ENCODE measurements at regions not wholly inside any gene's neighbourhood (a gene's known extent, or its start where the extent isn't known, plus 50 kb on each side); places are given as distances from the start of the nearest gene placed in this dataset.
"Not testable (repeated sequence)": the region's sequence is repeated elsewhere in the genome, so short reads cannot be mapped to it uniquely, and the experiment has no call there.

DNA sequence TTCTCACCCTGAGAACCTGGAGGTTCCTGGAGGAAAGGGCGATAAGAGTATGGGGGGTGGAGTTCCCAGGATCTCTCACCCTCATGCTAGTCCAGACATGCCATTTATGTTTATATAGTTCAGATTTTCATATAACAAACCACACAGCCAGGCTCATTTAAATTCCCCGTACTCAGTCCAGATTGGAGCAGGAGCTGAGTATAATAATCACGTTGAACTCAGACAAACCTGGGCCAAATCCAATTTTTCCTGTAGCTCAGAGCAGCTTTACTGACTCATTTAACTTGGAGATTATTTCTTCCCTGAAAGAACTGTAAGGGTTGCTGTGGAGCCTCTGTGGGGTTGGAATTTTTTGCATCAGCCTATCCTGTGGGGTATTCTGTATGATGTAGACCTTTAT, 660.8 kb downstream of the TMEM121 start:
- DNase-seq = no peak

GRCh38 chr14:106192701-106193100, 666.3 kb downstream of the TMEM121 start:
- DNase-seq = not testable (repeated sequence)

DNA sequence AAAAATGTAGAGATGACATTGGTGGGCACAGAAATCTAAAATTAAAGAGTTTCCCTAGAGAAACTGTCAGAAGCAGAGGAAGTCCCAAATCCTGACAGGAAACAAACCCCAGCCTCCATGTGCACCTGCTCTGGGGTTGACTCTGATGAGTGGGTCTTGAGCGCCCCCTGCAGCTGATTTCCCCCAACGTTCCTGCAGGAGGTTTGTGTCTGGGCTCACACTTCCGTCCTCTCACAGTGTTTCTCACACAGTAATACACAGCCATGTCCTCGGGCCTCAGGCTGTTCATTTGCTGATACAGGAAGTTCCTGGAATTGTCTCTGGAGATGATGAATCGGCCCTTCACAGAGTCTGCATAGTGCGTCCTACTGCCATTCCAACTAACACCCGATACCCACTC, 670.1 kb downstream of the TMEM121 start:
- not testable (repeated sequence) for DNase-seq

DNA sequence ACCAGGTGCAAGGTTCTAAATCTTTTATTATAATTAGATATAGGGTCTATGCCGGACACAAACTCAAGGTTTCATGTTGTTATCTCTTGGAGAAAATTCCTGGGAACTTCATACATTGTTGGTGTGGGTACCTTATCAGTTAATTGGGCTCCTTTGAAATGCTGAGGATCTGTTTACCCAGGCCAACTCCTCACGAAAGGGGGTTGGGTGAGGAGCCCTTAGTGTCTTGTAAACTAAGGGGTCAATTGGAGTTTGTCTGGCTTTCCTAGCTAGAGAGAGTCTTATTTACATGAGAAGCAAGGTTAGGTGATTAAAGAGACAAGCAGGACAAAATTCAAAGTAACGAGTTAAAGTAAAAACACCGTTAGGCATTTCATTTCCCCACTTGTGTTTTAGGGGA, 670.9 kb downstream of the TMEM121 start:
- not testable (repeated sequence) for DNase-seq

DNA sequence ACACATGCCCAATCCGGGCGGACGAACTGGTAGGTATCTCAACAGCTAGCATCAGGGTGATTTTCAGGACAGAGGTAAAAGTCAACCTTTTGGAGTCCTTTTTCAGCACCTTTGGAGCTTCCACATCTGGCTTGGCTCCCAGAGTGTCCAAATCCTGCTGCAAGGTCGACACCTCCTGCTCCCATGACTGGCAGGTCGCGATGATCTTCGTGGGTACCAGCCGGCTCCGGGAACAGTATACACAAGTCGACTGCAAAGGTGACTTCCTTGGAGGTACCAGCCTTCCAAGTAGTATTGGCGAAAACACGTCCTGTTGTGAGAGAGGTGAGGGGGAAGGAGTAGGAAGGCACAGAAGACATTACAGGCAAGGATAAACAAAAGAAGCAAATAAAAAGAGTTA, 672.7 kb downstream of the TMEM121 start:
- no peak for DNase-seq

DNA sequence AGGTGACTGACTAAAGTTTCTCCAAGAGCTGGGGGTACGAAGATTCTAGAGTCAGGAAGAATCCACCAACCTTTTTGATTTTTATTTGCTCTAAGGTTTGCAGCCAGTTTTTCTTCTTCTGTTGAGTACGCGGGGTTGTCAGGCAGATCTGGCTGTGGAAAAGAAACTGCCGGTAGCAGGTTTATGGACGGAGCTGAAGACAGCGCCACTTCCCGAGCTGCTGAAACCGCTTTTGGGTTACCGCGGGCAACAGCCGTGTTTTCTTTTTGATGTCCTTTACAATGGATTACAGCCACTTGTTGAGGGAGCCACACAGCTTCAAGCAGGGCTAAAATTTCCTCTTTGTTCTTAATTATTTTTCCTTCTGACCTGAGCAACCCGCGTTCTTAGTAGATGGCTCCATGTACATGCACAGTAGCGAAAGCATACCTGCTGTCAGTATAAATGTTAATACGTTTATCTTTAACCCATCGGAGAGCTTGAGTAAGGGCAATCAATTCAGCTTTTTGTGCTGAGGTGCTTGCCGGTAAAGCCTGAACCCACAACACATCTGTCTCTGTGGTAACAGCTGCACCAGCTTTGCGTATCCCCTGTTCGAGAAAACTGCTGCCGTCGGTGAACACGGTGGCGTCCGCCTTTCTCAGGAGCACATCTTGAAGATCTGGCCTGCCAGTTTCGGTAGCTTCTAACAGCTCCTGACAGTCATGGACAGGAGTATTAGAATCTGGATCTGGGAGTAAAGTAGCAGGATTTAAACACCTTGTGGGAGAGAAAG, 674.3 kb downstream of the TMEM121 start:
- DNase-seq = no peak

GRCh38 chr14:106201376-106201775, 675.0 kb downstream of the TMEM121 start:
- no peak for DNase-seq

DNA sequence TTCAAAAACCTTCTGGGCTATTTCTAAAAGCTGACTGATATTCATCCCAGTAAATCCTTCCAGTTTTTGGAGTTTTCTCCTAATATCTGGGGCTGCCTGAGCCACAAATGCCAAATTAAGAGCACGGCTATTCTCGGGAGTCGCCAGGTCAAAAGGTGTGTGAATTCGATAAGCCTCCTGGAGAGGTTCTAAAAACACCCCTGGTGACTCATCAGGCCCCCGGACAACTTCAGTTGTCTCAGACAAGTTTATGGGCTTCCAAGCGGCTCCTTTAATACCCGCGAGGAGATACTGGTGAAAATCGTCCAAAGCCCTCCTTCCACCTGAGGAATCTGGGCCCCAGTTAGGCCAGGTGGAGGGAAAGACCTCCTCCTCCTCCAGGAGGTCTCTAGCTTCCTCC, 677.1 kb downstream of the TMEM121 start:
- DNase-seq = no peak

DNA sequence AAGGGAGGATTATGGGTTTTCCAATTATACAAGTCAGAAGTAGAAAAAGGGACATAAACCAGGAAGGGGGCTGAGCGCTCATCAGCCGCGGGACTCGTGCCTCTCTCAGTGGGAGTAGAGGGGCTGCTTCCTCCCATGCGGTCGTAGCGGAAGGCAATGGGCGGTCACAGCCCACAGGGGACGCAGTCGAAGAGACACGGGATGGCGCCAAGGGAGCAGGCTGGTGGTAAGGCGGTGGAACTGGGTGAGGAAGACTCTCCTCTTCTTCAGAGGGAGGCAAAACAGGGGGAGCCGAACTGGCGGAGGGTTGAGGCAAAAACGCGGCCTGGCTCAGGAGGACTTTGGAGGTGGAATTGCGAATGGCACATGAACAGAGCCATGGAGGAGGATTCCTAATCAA, 677.7 kb downstream of the TMEM121 start:
- no peak for DNase-seq

DNA sequence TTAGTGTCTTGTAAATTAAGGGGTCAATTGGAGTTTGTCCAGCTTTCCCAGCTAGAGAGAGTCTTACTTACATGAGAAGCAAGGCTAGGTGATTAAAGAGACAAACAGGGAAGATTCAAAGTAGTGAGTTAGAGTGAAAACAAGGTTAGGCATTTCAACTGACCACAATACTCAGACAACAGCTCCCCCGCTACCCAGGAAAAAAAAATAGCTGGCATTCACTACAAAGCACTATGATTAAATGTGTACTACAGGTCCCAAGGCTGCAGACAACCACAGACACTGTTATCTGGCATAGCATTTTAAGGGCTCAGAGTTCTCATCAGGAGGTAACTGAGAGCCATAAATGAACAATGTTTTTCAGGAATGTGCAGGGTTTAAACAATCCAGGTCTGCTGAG, 680.9 kb downstream of the TMEM121 start:
- no peak for DNase-seq

- no peak for DNase-seq
Observed at GRCh38 chr14:106208794-106209193, 682.4 kb downstream of the TMEM121 start.

GRCh38 chr14:106209755-106210154, 683.4 kb downstream of the TMEM121 start:
- no peak for DNase-seq

GRCh38 chr14:106210650-106211049, 684.3 kb downstream of the TMEM121 start:
- DNase-seq = no peak

GRCh38 chr14:106211334-106211900, 685.0 kb downstream of the TMEM121 start:
- no peak for DNase-seq

- no peak for DNase-seq
Observed at GRCh38 chr14:106215229-106215628, 688.8 kb downstream of the TMEM121 start.

DNA sequence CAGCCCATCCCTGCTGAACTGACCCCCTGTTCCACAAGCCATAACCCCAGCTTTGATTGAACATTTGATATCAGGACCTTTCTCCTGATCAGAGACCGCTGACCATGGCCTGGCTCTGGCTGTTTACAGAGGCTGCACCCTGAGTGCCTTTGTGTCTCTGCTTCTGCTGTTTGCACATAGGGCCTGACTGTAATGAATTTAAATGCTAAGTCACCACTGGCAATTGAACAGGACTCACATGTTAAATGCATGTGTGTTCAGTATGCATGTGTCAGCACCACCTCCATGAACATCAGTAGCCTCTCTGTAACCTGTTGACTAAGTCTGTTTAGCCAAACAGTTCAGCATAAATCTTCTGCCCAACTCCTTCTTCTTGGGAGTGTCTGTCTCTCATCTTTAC, 690.3 kb downstream of the TMEM121 start:
- no peak for DNase-seq

GRCh38 chr14:106218174-106218573, 691.8 kb downstream of the TMEM121 start:
- DNase-seq = no peak

GRCh38 chr14:106222311-106222710, 695.9 kb downstream of the TMEM121 start:
- DNase-seq = no peak

GRCh38 chr14:106222731-106223130, 696.3 kb downstream of the TMEM121 start:
- no peak for DNase-seq

- DNase-seq = no peak
Observed at GRCh38 chr14:106227793-106228192, 701.4 kb downstream of the TMEM121 start.

- no peak for DNase-seq
Observed at GRCh38 chr14:106228541-106229158, 702.3 kb downstream of the TMEM121 start.

DNA sequence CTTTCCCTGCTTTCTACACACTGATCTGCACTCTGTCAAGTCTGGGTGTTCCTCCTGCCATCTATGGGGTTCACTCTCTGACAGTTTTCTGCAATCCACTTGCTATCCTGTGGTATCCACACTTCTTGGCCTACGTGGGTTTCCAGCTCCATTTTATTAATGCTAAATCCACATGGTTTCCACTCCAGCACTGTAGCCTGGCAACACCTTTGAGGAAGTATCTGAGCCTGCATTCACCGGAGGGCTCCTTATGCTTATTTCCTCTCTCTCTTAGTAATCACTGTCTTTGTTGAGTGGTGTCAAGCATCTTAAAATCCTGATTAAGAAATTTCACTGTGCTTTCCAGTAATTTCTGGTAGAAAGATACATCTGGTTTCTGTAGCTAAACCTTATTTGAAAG, 703.7 kb downstream of the TMEM121 start:
- no peak for DNase-seq

DNA sequence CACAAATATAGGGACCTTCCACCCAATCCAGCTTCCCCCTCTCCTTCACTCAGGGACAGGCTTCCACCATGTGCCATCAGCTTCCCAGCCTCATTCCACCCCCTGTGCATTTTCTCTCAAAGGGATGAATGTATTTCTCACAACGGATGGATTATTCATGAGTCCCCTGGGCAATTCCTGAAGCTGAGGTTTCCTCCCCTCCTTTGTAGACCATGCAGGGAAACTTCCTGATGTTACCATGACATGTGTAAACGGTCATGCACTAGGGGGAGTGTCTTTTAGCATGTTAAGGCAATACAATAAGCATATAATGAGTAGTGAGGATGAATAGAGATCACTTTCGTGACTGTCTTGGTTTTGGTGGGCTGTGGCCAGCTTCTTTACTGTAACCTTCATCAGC, 706.8 kb downstream of the TMEM121 start:
- DNase-seq = not testable (repeated sequence)

- not testable (repeated sequence) for DNase-seq
Observed at GRCh38 chr14:106234525-106235254, 708.3 kb downstream of the TMEM121 start.
